HepG2 (cell line): ENCODE measurements at regions not wholly inside any gene's neighbourhood (a gene's known extent, or its start where the extent isn't known, plus 50 kb on each side); places are given as distances from the start of the nearest gene placed in this dataset.

Experiments used
- EZH2 ChIP-seq: conservative IDR thresholded peaks from 2 replicates; pipeline ENCODE4 v1.6.1; 2012; ENCODE audit warnings: mild to moderate bottlenecking, low read depth, low read length, moderate library complexity
- GTF2F1 ChIP-seq: fragments of 150-350 bp; IDR thresholded peaks from 2 replicates; pipeline ENCODE4 v1.6.1; 2014; ENCODE audit warnings: low read length
- NFATC3 ChIP-seq: sonication (generic); formaldehyde crosslinking; IDR thresholded peaks from 2 replicates; pipeline ENCODE4 v1.5.1; 2020; ENCODE audit warnings: mild to moderate bottlenecking, missing genetic modification reagents
- NFIC ChIP-seq: IDR thresholded peaks from 2 replicates; pipeline ENCODE4 v1.6.1; 2012; ENCODE audit warnings: mild to moderate bottlenecking, low read length, inconsistent platforms
- ZNF264 ChIP-seq: sonication (generic); formaldehyde crosslinking; IDR thresholded peaks from 2 replicates; pipeline ENCODE4 v1.4.0; 2020; ENCODE audit warnings: missing genetic modification reagents
- ZNF274 ChIP-seq: sonication (generic); formaldehyde crosslinking; IDR thresholded peaks from 2 replicates; pipeline ENCODE4 v1.5.1; 2020; ENCODE audit warnings: mild to moderate bottlenecking, missing genetic modification reagents
- TF ChIP-seq, protein P1 (sequence below): sonication (generic); formaldehyde crosslinking; IDR thresholded peaks from 2 replicates; pipeline ENCODE4 v1.4.0; 2020; ENCODE audit warnings: missing genetic modification reagents
- TF ChIP-seq, protein P2 (sequence below): sonication (generic); formaldehyde crosslinking; IDR thresholded peaks from 2 replicates; pipeline ENCODE4 v1.5.0; 2020; ENCODE audit warnings: mild to moderate bottlenecking, missing genetic modification reagents, moderate library complexity
- TF ChIP-seq, protein P3 (sequence below): sonication (generic); formaldehyde crosslinking; IDR thresholded peaks from 2 replicates; pipeline ENCODE4 v1.9.0; 2021; ENCODE audit warnings: missing genetic modification reagents, borderline replicate concordance

DNA sequence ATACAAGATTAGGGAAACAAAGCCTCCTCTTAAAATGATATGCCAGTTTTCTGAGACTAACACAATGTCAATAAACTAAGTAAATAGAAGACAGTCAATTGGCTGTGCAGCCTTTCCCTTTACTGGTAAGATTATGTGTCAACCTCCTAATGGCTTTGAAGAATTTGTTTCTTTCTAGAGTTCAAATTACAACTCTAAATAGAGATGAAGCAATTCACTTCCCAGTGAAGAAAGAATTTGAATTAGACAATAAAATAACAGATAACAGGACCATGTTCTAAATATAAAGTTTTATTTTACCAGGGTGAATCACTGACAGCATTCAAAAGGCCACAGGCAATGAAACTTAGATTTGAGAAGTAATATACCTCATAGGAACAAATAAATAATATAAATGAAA, 680.3 kb downstream of the PLA2G4A start:
- no peak for TF ChIP-seq NFATC3 (CRISPR knock-in tag)
- TF ChIP-seq ZNF274 (CRISPR knock-in tag), result no peak
- no peak for TF ChIP-seq GTF2F1
- TF ChIP-seq, protein P1, sequence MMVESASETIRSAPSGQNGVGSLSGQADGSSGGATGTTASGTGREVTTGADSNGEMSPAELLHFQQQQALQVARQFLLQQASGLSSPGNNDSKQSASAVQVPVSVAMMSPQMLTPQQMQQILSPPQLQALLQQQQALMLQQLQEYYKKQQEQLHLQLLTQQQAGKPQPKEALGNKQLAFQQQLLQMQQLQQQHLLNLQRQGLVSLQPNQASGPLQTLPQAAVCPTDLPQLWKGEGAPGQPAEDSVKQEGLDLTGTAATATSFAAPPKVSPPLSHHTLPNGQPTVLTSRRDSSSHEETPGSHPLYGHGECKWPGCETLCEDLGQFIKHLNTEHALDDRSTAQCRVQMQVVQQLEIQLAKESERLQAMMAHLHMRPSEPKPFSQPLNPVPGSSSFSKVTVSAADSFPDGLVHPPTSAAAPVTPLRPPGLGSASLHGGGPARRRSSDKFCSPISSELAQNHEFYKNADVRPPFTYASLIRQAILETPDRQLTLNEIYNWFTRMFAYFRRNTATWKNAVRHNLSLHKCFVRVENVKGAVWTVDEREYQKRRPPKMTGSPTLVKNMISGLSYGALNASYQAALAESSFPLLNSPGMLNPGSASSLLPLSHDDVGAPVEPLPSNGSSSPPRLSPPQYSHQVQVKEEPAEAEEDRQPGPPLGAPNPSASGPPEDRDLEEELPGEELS, result no peak
- no peak for TF ChIP-seq NFIC
- no peak for TF ChIP-seq EZH2
- TF ChIP-seq, protein P2, sequence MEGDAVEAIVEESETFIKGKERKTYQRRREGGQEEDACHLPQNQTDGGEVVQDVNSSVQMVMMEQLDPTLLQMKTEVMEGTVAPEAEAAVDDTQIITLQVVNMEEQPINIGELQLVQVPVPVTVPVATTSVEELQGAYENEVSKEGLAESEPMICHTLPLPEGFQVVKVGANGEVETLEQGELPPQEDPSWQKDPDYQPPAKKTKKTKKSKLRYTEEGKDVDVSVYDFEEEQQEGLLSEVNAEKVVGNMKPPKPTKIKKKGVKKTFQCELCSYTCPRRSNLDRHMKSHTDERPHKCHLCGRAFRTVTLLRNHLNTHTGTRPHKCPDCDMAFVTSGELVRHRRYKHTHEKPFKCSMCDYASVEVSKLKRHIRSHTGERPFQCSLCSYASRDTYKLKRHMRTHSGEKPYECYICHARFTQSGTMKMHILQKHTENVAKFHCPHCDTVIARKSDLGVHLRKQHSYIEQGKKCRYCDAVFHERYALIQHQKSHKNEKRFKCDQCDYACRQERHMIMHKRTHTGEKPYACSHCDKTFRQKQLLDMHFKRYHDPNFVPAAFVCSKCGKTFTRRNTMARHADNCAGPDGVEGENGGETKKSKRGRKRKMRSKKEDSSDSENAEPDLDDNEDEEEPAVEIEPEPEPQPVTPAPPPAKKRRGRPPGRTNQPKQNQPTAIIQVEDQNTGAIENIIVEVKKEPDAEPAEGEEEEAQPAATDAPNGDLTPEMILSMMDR (CRISPR knock-in tag), result no peak
- TF ChIP-seq, protein P3, sequence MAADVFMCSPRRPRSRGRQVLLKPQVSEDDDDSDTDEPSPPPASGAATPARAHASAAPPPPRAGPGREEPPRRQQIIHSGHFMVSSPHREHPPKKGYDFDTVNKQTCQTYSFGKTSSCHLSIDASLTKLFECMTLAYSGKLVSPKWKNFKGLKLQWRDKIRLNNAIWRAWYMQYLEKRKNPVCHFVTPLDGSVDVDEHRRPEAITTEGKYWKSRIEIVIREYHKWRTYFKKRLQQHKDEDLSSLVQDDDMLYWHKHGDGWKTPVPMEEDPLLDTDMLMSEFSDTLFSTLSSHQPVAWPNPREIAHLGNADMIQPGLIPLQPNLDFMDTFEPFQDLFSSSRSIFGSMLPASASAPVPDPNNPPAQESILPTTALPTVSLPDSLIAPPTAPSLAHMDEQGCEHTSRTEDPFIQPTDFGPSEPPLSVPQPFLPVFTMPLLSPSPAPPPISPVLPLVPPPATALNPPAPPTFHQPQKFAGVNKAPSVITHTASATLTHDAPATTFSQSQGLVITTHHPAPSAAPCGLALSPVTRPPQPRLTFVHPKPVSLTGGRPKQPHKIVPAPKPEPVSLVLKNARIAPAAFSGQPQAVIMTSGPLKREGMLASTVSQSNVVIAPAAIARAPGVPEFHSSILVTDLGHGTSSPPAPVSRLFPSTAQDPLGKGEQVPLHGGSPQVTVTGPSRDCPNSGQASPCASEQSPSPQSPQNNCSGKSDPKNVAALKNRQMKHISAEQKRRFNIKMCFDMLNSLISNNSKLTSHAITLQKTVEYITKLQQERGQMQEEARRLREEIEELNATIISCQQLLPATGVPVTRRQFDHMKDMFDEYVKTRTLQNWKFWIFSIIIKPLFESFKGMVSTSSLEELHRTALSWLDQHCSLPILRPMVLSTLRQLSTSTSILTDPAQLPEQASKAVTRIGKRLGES (CRISPR knock-in tag), result no peak
- no peak for TF ChIP-seq ZNF264 (CRISPR knock-in tag)
